GM19023 (cell line): ENCODE measurements at regions not wholly inside any gene's neighbourhood (a gene's known extent, or its start where the extent isn't known, plus 50 kb on each side); places are given as distances from the start of the nearest gene placed in this dataset.

Experiments
- ATAC-seq: cut with Tn5 transposase; IDR thresholded peaks from one replicate; pipeline ENCODE4 v1.9.1; 2021; ENCODE audit warnings: mild to moderate bottlenecking, moderate library complexity; ENCODE audit not compliant: unreplicated experiment

DNA sequence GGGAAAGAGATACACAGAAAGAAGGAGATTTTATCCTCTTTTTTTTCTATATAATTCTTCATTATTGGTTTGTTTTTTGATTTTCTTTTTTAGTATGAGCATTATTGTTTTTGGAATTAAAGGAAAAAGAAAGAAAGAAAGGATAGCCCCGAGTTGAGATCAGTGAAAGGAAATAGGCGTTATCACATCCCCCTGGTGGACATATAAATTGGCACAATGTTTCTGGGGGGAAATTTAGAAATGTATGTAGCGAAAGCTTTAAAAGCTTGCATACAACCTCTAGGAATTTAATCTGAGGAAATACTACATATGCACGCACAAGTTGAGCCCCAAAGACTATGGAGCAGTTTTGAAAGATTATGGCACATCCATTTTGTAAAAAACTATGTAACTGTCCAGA, 226.3 kb upstream of the LDB2 start:
- ATAC-seq: no peak

GRCh38 chr4:17120761-17121160, 222.3 kb upstream of the LDB2 start:
- ATAC-seq: no peak

DNA sequence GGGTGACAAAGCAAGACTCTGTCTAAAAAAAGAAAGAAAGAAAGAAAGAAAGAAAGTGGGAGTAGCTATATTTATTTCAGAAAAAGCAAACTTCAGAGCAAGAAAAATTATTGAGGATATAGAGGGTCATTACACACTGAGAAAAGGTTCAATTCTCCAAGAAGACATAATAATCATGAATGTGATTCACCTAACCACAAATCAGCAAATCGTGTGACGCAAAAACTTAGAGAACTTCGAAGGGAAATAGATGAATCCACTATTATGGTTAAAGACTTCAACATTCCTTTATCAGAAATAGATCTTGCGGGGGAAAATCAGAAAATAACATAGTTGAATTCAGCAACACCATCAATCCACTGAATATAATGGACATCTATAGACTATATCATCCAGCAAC, 219.3 kb upstream of the LDB2 start:
- ATAC-seq: no peak

DNA sequence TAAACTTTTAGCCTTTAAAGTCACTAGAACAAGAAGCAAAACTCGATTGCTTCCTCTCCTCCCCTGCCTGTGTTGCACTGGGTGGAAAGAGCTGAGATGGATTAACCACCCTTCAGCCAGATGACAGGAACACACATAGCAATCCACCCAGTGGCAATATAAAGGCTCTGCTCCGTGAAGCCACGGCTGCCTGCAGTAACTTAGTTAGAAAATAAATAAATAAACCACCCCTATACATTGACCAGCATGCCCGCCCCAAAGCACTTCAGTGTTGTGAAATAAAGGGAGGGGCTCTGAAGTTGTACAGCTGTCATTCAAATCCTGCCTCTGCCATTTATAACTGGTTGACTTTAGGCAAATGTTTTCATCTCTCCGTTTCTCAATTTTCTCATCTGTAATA, 217.1 kb upstream of the LDB2 start:
- no peak for ATAC-seq

- no peak for ATAC-seq
Measured at GRCh38 chr4:17112292-17112659, 213.8 kb upstream of the LDB2 start.

DNA sequence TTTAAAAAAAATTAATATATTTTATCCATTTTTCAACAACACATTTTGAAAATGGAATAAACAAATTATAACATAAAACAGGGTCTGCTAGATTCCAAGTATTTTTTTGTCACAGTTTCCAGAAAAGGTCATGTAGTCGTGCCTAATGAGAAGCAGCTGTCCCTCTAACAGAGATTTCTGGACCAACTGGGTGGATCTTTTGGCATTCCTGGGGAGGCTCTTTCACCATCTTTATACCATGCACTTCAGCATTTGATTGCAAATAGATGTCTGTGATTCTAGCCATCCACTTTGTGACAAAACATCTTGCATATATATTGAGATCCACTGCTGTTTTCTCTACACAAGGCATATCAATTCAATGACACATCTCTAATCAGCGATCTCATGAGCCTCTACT, 210.7 kb upstream of the LDB2 start:
- ATAC-seq: no peak

DNA sequence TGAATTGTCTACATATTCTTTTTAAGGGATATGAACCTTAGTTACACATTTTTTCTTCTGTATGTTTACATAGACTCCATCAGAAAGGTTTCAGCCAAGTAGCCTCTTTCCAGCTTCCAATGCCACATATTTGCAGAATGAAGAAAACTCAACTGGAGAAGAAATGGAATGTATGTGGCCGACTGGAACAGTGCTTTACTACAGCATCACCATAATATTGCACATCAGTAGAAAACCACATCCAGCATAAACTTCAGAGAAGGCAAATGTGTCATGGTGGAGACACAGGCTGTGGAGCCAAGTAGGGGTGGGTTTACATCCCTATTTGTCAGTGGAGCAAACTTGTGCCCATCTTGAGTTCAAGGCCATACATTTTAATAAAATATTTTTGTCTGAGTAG, 204.8 kb upstream of the LDB2 start:
- ATAC-seq: no peak

GRCh38 chr4:17098996-17099395, 200.6 kb upstream of the LDB2 start:
- no peak for ATAC-seq

DNA sequence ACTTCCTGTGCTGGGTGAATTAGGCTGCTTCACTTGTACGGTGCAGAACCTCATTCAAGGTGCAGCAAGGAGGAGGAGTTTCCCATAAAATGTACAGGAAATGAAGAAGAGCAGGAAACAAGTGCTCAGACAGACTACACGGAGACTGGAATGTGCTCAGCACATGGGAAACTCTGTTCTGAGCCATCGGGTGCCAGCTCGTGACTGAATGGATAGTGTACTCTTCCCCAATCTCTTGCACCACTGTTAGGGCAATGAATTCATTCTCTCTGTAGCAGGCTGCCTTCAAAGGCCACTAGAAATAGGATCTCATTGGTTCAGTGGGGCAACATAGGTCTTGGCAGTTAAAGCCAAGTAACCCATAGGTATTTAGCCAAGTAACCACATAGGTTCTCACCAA, 200.0 kb upstream of the LDB2 start:
- no peak for ATAC-seq

- ATAC-seq: no peak
Measured at GRCh38 chr4:17097362-17097761, 198.9 kb upstream of the LDB2 start.

DNA sequence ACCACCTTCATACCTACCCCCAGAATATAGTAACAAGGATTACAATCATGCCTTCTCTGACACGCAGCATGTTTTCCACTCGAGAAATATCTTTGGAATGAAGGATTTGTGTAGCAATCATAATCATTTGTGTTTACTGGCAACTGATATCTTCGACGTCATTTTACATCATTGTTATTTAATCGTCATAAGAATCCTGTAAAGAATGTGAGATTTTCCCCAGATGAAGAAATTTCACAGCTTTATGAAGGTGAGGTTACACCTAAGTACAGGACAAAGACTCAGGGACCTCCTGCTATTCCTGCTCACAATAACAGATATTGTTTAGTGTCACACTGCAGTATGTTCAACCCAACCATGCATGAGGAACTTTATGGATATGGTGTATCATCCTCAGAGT, 198.2 kb upstream of the LDB2 start:
- ATAC-seq: no peak

DNA sequence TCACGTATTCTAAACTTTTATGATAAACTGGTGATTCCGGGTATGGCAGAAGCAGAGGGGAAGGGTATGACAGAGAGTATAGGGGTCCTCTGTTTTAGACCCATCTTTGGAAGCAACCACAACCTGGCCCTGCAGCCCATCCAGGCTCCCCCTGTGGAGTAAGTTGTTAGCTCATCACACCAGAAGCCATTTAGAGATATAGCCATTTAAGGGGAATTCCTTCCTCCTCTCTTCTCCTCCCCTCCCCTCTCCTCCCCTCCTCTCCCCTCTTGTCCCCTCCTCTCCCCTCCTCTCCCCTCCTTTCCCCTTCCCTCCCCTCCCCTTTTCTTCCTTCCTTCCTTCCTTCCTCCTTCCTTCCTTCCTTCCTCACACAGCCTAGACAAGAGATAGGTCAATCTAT, 197.3 kb upstream of the LDB2 start:
- no peak for ATAC-seq

- ATAC-seq: no peak
Measured at GRCh38 chr4:17094876-17095210, 196.4 kb upstream of the LDB2 start.

DNA sequence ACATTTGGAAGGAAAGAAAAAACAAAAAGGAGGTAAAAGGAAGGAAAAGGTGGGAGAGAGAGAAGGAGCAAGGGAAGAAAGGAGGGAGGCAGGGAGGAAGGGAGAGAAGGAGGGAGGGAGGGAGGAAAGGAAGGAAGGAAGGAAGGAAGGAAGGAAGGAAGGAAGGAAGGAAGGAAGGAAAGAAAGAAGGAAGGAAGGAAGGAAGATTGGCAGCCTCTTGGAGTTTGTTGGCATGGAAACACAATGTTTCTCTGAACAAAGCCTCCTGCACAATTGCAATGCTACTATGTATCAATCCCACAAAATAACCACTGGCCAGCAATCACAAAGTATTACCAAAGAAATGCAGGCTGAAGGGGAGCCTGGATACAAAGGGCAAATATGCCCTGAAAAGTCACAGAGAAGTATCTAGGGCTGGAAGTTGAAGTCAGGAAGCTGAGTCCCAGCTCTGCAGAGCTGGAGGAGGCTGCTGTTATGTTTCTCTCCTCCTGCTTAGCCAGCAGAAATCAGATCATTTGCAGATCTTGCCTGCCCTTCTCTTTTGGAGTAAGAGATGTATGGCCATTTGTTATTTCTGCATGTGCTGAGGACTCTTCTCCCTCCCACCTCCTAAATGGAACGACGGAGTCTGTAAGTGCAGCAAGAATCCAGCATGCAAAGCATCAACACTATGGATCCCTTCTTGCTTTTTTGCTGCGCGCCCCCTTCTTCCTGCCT, 195.9 kb upstream of the LDB2 start:
- no peak for ATAC-seq

DNA sequence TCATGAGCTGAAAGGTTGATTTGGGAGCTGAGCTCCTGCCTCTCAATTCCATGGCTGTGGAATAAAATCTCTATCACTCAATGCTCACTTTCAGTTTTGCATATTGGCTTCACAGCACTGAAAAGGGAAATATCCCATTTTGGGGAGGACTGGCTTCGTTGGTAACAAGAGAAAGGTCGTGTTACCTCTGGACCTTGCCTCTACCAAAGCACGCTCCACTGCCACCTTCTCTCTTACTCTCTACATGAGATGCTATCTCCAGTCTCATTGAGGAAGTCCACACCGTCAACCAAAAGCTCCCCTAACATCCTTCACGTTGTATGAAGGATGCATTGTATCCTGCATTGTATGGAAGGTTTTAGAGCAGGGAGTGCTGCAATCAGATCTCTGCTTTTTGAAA, 195.0 kb upstream of the LDB2 start:
- peak; percentile 12 for ATAC-seq

DNA sequence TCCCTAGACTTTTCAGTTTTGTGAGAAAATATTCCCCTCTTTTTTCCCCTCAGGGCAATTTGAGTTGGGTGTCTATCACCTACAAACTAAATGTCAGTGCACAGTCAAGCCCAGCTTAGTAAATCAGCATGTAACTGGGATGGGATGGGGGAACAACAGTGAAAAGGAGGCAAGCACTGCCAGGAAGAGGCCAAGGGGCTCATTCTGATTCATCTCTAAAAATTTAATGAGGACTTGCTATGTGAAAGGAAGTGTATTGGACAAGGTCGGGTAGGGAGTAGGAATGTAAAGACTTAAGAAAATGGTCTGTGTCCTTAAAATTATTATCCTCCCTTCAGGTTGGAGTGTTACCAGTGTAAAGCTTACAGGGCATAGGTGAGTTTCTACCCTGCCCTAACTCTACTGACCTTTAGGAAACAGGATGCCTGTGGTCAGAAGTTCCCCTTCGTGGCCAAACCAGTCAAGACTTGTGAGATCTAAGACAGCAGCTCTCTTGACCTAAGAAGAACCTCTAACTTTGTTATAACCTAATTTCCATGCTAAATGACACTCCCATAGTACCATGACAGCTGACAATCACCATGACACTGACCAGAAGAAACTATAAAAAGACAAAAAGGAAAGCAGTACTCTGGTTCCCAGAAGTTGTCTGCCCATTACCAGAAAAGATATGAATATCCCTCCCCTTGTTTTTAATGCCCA, 194.4 kb upstream of the LDB2 start:
- peak; percentile 89 for ATAC-seq

DNA sequence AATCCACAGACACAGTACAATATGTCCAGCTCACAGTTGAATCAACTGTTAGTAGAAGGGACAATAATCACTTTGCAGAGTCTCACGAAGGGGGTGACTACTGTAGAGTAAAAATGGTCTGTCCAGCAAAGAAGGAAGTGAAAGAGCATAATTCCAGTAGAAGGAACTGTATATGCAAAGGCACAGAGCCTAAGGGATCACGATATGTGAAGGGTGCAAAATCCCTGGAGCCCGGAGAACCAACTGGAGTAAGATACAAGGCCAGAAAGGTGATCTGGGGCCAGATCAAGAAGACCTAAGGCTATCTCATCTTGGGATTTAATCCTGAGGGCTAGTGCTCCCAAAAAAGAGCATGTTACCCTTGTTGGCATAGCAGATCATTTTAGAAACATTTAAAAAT, 192.7 kb upstream of the LDB2 start:
- ATAC-seq: no peak

DNA sequence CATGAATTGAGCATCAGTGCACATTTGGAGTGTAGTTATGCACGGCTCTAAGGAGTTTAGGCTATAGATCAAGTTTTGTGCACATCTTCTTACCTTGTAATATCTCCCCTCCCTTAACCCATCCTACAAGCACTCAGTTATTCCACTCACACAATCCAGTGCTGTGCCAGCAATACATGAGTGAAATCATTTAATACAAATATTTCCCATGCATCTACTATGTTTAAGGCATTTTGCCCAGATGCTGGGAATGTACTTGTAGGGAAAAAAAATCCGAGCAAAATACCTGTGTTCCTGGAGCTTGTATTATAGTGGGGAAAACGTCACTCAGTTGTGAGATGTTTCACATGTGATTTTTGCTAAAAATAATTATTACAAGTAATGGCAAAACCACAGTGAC, 191.6 kb upstream of the LDB2 start:
- no peak for ATAC-seq

GRCh38 chr4:17085416-17085815, 187.0 kb upstream of the LDB2 start:
- ATAC-seq: no peak

GRCh38 chr4:17082186-17082585, 183.7 kb upstream of the LDB2 start:
- ATAC-seq: no peak

DNA sequence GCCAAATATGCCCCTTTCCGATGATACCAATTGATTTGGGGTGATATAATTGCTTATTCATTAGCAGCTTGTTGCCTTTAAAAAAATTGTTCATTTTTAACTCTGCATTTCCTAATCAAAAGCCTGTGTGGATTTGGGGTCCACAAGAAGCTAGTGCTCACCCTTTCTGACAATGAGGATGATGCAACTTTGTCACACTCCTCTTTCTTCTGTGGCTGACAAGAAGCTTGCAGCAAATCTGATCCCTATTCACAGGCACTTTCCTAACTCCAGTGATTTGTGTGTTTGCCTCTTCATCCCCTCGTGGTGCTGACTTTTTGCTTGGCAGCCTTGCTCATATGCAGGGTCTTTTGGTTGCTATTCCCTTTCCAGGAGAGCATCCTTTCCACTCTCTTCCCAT, 182.7 kb upstream of the LDB2 start:
- no peak for ATAC-seq

- no peak for ATAC-seq
Measured at GRCh38 chr4:17077105-17077504, 178.7 kb upstream of the LDB2 start.

GRCh38 chr4:17072483-17072882, 174.0 kb upstream of the LDB2 start:
- ATAC-seq: no peak
